GM19468 (cell line): ENCODE measurements at regions not wholly inside any gene's neighbourhood (a gene's known extent, or its start where the extent isn't known, plus 50 kb on each side); places are given as distances from the start of the nearest gene placed in this dataset.

Experiments used
- ATAC-seq: cut with Tn5 transposase; IDR thresholded peaks from one replicate; pipeline ENCODE4 v1.9.1; 2021; ENCODE audit warnings: mild to moderate bottlenecking, moderate library complexity, moderate number of reproducible peaks; ENCODE audit not compliant: unreplicated experiment; ENCODE audit errors: extremely low read depth

DNA sequence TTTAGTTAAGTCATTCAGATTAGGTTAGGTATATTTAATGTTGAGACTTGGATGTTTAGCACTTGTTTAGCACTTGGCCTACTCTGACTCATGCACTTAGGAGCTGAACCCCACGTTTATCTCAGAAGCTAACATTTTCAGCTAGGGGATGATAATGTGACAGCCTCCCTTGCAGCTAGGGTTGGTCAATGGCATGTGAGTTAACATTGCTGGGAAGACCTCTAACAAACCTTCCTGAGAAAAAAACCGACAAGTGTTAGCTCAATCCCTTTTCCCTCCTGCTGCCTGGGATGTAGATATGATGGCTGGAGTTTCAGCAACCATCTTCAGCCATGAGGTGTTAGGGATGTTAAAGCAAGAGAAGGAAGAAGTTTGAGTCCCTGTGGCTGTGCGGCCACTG, 185.0 kb upstream of the FOXF1 start:
- ATAC-seq, result no peak

DNA sequence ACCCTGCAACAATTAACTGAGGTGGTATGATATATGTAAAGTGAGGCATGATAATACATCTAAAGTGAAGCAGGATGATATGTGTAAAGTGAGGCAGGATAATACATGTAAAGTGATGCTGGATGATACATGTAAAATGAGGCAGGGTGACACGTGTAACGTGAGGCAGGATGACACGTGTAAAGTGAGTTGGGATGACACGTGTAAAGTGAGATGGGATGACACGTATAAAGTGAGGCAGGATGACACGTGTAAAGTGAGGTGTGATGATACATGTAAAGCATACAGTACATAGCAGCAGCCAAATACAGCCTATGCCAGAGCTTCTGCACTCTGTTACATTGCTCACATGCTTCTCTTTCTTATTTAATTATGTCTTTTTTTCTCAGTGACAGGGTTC, 184.4 kb upstream of the FOXF1 start:
- no peak for ATAC-seq

DNA sequence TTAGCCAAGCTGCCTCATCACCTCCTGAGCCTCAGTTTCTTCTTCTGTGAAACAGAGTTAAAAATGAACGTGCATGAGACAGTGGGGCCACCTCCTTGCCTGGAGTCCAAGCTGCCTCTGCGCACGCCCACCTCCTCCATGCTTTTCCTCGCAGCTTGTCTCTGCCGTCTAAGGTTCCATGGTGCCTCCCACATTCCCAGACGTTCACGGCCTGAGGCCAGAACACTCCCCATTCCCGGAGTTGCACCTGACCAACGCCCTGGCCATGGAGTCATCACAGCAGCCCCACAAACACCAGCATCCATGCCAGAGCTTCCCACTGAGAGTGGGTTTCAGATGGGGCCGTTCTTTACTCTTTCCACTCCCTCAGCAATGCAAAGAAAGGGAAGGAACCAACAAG, 183.0 kb upstream of the FOXF1 start:
- no peak for ATAC-seq

DNA sequence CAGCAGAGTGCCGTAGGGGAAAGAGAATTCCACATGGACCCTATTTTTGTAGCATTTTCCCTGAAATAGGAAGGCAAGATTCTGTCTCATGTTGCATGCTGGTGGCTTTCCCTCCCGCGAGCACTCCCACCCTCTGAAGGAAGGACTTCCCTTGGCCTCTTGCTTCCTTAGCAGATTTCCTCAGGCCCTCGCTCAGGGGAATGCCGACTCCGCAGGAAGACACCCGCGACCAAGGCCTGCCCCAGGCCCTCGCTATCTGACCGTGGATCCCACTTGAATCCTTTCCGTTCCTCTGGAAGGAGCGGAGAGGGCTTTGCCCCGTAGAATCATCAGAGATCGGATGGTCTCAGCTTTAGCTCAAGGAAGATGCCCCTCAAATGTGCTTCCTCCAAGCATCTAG, 179.4 kb upstream of the FOXF1 start:
- ATAC-seq, result no peak

DNA sequence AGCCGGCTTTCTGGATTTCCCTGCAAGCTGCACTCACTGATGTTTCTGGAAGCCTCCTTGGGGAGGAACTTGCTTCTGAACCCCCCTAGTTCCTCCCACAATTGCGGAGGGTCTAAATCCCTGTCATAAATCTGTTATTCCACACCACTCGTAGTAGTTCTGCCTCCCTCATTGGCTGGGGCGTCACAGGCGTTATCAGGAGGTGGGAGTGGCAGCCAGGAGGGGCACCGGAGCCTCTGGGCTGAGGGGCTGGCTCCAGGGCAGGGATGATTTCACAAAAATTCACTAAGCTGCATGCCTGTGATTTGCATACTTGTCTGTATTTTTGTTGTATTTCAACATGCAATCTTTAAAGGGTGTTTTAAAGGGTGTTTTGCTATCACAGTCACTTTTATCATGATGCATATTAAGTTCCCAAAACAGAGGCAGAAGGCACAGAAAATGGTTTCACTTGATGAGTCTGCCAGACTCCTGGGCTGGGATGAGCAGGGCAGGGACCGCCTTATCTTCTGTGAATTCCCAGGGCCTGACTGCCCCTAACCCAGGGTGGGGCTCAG, 176.2 kb upstream of the FOXF1 start:
- no peak for ATAC-seq

DNA sequence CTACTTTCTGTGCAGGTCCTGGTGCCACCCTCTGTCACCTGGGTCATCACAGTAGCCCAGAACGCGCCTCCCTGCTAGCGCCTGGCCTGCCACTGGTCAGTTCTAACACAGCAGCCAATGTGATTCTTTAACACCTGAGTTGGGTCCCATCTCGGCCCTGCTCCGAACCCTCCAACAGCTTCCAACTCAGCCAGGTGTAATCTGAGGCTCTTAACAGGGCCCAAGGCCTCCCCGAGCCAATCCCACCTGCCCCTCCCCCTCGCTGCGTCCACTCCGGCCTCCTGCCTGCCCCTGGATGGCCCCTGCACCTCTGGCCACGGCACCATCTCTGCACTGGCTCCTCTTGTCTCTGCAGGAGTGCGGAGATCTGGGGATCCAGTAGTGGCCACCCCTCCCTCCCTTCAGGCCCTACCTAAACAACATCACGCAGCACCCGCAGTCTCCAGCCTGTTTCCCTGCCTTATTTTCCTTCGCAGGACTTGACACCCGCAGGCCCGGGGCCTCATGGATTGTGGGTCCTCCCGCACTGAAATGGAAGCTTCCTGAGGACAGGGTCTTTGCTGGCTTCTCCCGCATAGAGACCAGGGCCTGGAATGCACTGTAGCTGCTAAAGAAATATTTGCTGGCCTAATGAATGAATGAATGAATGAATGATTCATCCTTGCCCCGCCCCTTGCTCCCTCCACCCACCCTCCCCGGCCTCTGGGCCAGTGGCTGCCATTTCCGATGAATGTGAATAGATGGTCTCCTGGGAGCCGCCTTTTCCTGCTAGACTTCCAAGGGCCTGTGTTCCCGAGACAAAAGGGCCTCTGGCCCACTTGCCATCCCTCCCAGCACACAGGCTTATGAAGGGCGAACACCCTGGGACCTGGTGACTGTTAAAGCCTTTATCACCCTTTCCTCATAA, 174.8 kb upstream of the FOXF1 start:
- no peak for ATAC-seq

DNA sequence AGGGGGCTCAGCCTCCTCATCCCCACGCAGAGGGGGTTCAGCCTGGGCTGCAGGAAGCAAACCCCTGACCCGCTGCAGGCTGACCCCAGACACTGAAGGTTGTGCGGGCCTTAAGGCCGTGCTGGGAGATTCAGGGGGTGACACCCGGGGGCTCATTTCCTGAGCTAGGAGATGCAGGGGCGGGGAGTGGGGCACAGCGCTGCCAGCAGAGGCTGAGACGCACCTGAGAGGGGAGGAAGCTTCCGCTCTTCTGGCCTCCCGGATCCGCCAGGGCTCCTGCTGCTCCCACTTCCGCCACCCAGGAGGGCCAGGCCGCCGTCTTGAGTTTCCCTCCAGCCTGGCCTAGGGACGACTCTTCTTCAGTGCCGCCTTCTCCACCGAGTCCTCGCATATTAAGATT, 173.2 kb upstream of the FOXF1 start:
- no peak for ATAC-seq

DNA sequence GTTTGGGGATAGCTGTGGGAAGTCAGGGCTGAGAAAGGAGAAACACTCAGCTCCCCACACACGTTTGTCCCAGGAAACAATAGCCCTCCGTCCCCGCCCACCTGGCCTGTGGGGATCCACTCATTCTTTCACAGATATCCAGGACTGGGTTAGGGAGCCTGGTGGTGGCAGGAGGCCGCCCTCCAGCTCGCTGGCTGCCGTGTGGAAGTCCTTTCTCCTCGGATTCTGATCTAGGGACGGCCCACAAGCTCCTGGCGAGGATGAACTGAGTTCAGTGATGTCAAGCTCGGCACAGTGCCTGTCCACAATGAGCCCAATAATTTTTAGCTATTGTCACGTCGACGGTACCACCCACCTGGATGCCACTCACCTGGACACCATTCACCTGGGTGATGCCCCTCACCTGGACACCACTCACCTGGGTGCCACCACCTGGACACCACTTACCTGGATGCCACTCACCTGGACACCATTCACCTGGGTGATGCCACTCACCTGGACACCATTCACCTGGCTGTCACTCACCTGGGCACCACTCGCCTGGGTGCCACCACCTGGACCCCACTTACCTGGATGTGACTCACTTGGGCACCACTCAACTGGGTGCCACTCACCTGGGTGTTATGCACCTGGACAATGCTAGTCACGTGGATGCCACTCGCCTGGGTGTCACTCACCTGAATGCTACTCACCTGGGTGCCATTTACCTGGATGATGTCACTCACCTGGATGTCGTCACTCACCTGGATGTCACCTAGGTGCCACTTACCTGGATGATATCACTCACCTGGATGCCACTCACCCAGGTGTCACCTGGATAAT, 172.5 kb upstream of the FOXF1 start:
- ATAC-seq, result no peak

DNA sequence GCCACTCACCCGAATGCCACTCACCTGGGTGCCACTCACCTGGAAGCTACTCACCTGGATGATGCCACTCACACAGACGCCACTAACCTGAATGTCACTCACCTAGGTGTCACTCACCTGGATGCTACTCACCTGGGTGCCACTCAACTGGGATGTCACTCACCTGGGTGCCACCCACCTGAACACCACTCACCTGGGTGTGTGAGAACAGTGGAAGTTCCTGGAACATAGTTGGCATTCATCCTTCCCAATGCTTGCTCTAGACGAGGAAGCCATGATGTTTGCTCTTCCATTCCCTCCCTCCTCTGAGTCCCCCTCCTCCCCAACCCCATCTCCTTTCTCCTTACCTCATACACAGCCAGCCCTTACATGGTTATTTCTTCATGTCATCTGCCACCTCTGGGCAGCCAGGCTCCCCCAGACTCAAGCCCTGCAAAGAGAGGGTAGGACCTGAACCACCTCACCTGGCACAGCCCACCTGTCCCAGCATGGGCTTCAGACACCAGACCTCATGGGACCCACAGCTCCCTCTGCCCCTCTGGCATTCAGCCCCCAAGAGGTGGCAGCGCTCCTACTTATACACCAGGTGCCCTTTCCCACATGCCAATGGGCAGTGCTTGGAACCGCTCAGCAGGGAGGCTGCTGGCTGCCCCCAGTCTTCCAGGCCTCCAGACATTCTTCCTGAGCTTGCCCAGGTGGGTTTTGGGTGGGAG, 171.8 kb upstream of the FOXF1 start:
- no peak for ATAC-seq

DNA sequence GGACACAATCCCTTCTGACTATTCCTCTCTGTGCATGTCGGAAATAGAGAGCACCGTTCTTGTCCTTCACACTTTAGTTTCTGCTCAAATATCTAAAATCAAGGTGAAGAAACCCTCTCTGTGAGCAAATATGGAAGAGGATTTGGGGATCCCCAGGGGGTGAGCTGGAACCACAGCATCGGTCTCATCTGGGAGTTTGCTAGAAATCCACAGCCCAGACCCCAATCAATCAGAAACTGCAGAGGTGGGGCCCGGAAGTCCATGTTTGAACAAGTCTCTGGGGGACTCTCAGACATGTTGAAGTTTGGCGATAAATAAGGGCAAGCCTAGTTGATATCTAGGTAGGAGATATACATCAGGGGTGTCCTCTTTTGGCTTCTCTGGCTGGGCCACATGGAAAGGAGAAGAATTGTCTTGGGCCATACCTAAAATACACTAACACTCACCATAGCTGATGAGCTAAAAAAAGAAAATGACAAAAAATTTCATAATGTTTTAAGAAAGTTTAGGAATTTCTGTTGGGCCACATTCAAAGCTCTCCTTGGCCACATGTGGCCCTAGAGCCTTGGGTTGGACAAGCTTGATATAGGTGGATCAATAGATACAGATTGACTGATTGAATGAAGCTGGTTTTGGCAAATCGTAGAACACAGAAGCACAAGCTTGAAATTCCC, 168.0 kb upstream of the FOXF1 start:
- ATAC-seq, result no peak

DNA sequence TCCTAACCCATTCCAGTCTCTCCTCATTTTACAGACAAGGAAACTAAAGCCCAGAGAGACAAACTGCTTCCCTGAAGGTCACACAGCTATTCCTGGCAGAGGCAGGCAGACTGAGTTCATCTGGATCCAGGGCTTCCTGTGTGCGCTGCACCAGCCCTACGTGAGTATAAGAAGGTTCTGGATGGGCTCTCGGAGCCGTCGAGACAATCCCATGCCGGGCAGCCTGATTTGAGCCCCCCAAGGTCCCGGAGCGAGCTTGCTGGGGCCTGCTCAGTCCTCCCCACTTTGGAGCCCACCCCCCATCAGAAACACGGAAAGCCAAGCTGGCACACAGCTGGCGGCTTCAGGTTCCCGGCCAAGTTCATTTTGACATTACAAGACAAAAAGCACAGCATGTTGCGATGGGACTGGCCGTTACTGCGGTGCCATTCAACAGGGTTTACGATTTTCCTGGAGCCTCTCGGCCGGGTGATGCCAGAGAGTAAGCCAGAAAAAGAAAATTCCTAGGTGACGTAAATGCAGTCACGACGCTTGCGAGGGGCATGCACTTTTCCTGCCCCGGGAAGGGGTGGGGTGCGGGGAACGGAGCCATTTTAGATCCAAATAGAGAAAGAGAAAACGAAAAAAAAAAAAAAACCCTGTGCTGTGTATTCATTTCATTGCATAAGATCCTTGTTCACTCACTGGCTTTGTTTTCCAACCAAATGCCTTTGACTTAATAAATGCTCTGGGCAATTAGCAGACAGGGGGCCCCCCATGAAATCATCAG, 167.1 kb upstream of the FOXF1 start:
- ATAC-seq, result no peak

DNA sequence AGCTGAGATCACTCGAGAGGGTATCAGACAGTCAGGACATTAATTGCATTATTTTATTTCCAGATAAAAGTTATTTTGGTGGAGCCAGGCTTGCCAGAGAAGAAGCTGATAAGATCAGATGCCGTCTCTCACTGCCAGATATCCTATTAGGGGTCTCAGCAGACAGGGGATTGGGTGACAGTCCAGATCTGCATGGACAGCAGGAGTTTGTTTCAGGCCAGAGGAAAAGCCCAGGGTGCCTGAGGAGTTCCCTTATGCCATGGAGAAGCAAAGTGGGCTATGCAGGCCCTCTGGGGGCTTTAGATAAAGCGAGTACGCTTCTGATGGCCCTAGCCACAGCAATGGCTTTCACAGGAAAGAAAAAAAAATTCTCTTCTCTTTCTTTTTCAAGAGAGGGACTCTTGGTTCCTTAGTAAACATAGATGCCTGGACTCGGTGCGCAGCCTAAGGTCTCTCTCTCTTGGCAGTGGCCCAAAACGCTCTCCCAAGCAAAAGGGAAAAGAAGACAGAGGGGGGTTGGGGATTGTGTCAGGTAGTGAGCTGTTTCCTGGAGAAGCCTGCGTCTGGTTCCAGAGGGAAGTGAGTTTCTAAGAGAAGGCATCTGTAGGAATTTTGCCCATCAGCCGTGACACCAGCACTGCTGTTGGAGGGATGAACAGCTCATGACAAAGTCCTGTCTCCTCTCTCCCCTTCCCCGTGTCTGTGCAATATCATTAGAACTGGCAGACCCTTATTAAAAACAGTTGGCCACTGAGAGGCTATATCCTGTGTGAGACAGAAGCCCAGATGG, 166.3 kb upstream of the FOXF1 start:
- ATAC-seq, result no peak

DNA sequence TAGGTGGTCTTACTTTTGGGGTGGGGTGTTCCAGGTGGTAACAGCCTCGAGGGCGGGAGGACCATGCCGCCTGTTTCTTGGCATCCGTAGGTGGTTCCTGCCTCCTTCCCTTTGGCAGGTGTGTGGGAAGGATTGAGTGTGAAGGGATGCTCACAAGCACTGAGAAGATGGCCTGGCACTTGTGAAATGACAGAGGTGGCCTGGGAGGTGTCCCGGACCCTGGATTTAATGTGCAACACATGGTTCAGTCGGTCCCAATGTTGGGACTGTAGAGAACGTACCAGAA, 165.8 kb upstream of the FOXF1 start:
- no peak for ATAC-seq

DNA sequence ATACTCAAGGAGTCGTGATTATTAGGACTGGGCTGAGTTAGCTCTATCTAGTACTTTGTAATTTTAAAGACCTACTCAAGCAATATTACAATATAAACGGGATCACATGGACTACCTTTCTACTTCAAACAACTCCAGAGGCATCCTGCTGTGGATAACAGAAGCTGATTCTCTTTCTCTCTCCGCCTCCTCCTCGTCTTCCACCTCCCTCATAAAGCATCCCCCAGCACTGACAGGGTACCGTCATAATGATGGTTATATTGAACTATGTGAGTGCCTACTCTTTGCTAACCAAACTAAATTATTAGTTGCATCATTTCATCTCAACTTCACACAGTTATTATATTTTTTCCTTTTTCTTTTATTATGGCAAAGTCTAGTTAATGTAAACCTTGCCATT, 165.4 kb upstream of the FOXF1 start:
- no peak for ATAC-seq

DNA sequence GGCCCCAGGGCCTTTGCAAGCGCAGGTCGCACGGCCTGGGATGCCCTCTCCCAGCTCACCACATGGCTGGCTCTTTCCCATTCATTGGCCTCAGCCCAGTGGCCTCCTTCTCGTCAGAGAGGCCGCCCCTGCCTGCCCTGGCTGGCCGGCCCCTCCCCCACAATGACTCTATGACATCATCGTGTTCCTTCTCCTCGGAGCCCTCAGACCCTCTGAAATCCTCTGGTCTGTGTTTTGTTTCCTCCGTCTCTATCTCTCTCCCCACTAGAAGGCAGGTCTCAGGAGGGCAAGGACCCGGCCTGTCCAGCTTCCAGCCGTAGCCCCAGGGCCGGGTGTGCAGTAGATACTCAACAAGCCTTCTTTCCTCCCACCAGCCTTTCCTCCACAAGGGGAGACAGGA, 164.8 kb upstream of the FOXF1 start:
- no peak for ATAC-seq

DNA sequence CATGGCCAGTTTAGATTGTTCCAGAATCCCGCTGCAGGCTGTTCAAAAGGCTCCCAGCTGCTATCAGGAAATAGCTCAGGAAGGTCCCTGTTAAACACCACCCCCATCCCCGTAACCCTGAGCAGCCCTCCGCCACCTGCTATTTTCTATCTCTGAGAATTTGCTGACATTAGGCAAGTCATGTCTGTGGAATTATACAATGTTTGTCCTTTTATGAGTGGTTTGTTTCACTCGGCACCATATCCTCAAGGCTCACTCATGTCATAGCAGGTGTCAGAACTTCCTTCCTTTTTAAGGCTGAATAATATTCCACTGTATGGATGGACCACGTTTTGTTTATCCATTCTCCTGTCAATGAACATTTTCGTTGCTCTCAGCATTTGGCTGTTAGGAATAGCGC, 164.3 kb upstream of the FOXF1 start:
- ATAC-seq, result no peak

DNA sequence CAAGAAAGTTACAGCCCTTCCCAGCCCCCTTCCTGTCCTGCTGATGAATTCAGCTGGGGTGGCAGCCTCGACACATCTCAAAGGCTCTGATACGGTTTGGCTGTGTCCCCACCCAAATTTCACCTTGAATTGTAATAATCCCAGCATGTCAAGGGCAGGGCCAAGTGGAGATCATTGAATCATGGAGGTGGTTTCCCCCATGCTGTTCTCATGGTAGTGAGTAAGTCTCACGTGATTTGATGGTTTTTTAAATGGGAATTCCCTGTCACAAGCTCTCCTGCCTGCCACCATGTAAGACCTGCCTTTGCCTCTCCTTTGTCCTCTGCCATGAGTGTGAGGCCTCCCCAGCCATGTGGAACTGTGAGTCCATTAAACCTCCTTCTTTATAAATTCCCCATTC, 163.2 kb upstream of the FOXF1 start:
- ATAC-seq, result no peak

DNA sequence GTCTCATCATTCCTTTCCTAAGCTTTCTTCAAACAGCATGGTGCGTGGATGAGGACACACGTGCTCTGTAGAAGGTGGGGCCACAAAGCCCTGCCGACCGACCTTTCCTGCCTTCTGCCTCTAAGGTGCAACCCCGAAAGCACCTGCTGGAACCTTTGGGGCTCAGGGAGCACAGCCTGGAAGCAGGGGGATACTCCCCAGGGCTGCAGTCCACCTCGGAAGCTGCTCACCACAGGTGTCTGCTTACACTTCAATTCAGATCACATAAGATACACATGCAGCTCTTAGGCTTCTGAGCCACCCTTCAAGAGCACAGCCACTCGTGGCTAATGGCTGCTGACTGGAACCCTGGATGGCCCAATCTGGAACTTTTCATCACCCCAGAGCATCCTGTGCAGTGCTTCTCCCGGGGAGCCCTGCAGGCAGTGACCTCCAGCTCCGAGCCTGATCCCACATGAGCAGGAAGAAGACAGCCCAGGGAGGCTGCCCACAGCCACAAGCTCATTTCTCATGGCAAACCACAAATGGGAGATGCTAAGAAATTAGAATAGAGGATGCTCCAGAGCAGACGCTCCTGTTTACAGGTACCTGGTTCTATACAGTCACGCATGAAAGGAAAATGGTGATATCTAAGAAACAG, 162.3 kb upstream of the FOXF1 start:
- ATAC-seq, result no peak
